SK-N-SH (cell line): ENCODE measurements at regions not wholly inside any gene's neighbourhood (a gene's known extent, or its start where the extent isn't known, plus 50 kb on each side); places are given as distances from the start of the nearest gene placed in this dataset.

Experiments used
- CTCF ChIP-seq: fragments of 200-600 bp; sonication (generic); IDR thresholded peaks from 2 replicates; pipeline ENCODE4 v1.6.1; 2017; ENCODE audit warnings: antibody characterized with exemption, mild to moderate bottlenecking, moderate library complexity
- IRF3 ChIP-seq: fragments of 150-350 bp; IDR thresholded peaks from 2 replicates; pipeline ENCODE4 v1.6.1; 2016; ENCODE audit warnings: mild to moderate bottlenecking, low read depth, low read length
- MAX ChIP-seq: IDR thresholded peaks from 2 replicates; pipeline ENCODE4 v1.4.0; 2012; ENCODE audit warnings: low read depth
- MXI1 ChIP-seq: IDR thresholded peaks from 2 replicates; pipeline ENCODE4 v1.6.1; 2012; ENCODE audit warnings: mild to moderate bottlenecking, low read depth, low read length, improper control_type of control experiment
- RCOR1 ChIP-seq: fragments of 150-350 bp; IDR thresholded peaks from 2 replicates; pipeline ENCODE4 v1.6.1; 2017; ENCODE audit warnings: antibody characterized with exemption, low read length
- REST ChIP-seq: IDR thresholded peaks from 2 replicates; pipeline ENCODE4 v1.6.1; 2012; ENCODE audit warnings: mild to moderate bottlenecking, low read depth, low read length, moderate library complexity
- RFX5 ChIP-seq: IDR thresholded peaks from 2 replicates; pipeline ENCODE4 v1.6.1; 2012; ENCODE audit warnings: mild to moderate bottlenecking, improper control_type of control experiment, low read length
- RXRA ChIP-seq: IDR thresholded peaks from 2 replicates; pipeline ENCODE4 v1.4.0; 2012; ENCODE audit warnings: low read depth, mild to moderate bottlenecking, borderline replicate concordance
- SIN3A ChIP-seq: IDR thresholded peaks from 2 replicates; pipeline ENCODE4 v1.6.1; 2012; ENCODE audit warnings: low read depth, mild to moderate bottlenecking, low read length, moderate library complexity, borderline replicate concordance
- TAF1 ChIP-seq: IDR thresholded peaks from 2 replicates; pipeline ENCODE4 v1.6.1; 2012; ENCODE audit warnings: low read depth, mild to moderate bottlenecking, low read length, moderate library complexity, borderline replicate concordance
- TCF12 ChIP-seq: IDR thresholded peaks from 2 replicates; pipeline ENCODE4 v1.4.0; 2012
- USF1 ChIP-seq: IDR thresholded peaks from 2 replicates; pipeline ENCODE4 v1.4.0; 2012; ENCODE audit warnings: low read depth, borderline replicate concordance

GRCh38 chr22:49437956-49438355 is 389.7 kb downstream of the BRD1 start:
- TF ChIP-seq CTCF (no peak), USF1 (no peak), REST (no peak), TCF12 (no peak), MXI1 (no peak), RFX5 (no peak), RCOR1 (no peak), TAF1 (no peak), RXRA (no peak), MAX (no peak), SIN3A (no peak), IRF3 (no peak)
